ENCODE measurements at regions not wholly inside any gene's neighbourhood (a gene's known extent, or its start where the extent isn't known, plus 50 kb on each side); places are given as distances from the start of the nearest gene placed in this dataset.

DNA sequence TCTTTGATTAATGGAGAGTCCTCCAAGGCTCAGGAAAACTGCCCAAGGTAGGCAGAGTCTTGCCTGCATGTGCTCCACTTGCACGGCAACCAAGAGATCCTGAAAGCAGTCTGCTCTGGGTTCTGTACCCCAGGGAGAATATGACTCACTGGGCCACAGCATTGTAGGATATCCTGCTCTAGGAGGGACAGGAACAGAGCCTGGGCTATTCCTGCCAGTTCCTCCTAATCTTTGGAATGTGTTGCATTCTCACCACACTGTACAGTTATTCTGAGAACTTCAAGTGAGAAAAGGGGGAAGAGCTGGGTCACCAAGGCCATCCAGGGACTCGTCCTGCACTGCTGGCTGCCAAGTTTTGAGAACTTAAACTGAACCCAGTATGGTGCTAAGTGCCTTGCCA lies 278.5 kb downstream of the MATN1 start:
- TF ChIP-seq, protein P1, sequence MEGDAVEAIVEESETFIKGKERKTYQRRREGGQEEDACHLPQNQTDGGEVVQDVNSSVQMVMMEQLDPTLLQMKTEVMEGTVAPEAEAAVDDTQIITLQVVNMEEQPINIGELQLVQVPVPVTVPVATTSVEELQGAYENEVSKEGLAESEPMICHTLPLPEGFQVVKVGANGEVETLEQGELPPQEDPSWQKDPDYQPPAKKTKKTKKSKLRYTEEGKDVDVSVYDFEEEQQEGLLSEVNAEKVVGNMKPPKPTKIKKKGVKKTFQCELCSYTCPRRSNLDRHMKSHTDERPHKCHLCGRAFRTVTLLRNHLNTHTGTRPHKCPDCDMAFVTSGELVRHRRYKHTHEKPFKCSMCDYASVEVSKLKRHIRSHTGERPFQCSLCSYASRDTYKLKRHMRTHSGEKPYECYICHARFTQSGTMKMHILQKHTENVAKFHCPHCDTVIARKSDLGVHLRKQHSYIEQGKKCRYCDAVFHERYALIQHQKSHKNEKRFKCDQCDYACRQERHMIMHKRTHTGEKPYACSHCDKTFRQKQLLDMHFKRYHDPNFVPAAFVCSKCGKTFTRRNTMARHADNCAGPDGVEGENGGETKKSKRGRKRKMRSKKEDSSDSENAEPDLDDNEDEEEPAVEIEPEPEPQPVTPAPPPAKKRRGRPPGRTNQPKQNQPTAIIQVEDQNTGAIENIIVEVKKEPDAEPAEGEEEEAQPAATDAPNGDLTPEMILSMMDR (IDR thresholded peaks at IDR 0.05), result no peak
- no peak for TF ChIP-seq POLR2A (IDR thresholded peaks at IDR 0.05)
- TF ChIP-seq EP300 (IDR thresholded peaks at IDR 0.05), result no peak

All from ovary (tissue), 3 donors.